ENCODE measurements at regions not wholly inside any gene's neighbourhood (a gene's known extent, or its start where the extent isn't known, plus 50 kb on each side); places are given as distances from the start of the nearest gene placed in this dataset.

DNA sequence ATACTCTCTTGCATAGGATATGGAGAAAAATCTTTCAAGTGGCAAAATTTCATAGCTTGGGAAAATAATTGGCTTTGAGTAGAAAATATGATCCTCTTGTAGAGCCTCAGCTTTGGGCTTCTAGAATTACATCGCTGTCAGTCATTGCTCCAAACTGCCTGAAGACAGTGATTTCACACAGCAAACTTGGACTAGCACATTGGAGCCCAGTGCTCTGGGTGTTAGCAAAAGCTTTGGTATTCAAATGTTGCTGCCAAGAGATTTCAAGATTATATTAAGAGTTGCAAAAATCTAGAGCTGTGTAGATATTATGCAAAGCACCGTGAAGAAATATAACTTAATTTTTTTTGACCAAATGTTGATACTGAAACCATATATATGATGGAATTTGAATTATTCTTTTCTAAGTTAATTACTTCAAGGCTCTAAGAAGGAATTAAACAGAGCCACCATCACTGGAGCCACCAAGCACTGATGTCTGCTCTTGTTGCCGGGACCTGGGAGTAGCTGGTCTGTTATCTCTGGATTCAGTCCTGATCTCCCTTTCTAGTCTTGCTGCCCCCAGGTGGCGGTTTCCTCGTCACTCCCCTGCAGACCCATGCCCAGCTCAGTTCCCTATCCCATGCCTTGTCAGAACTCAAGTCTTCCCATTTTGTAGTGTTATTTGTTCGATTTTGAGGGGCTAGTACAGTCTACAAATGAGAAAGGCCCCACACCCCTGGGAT, 260.7 kb upstream of the SFRP2 start:
- BruUV-seq (replicated peaks), result no TSS peak
- CTCF ChIA-PET, result interaction anchor here (0.6 kb wide), 2 partner anchors 32 to 572 kb away, joined by 3 read pairs; no protein-coding TSS in a partner anchor

GRCh38 chr4:154047733-154048132, 258.9 kb upstream of the SFRP2 start:
- no peaks in the 10 kb centered on the region for H3K79me2 ChIP-seq (ENCODE audit: low read length)
- no peaks in the 10 kb centered on the region for H3K9me2 ChIP-seq (replicated peaks; ENCODE audit: low read length)
- ATAC-seq, result no peak
- intact Hi-C loops (cut with micrococcal nuclease), result no loop called here
- DNase-seq, result no peak
- H3F3A ChIP-seq (ENCODE audit: low read length, unreplicated experiment), result no peaks in the 10 kb centered on the region
- H3K36me3 ChIP-seq (ENCODE audit: low read depth, low read length), result no peaks in the 10 kb centered on the region
- BruUV-seq (replicated peaks), result no TSS peak
- peaks cover 29% of the 10 kb centered on the region for H3K27me3 ChIP-seq (ENCODE audit: low read length)
- CTCF ChIA-PET, result no interaction called here
- no peak overlapping the region for H3K4me2 ChIP-seq (ENCODE audit: low read length)
- no peak overlapping the region for H3K4me3 ChIP-seq (ENCODE audit: low read length)
- no peaks in the 10 kb centered on the region for H3K9me3 ChIP-seq (ENCODE audit: low read length)
- H3K4me1 ChIP-seq (ENCODE audit: insufficient read depth, low read length), result no peaks in the 10 kb centered on the region
- H4K20me1 ChIP-seq (ENCODE audit: low read length), result no peaks in the 10 kb centered on the region
- H3K27ac ChIP-seq (ENCODE audit: low read length), result no peak overlapping the region
- TF ChIP-seq EZH2 (IDR thresholded peaks at IDR 0.05; ENCODE audit: low read length, unreplicated experiment) (no peak), CTCF (conservative IDR thresholded peaks at IDR 0.05; ENCODE audit: low read depth, low read length) (no peak), EZH2phosphoT487 (IDR thresholded peaks at IDR 0.05; ENCODE audit: borderline replicate concordance, low read length) (no peak)
- no peak overlapping the region for H2AFZ ChIP-seq (ENCODE audit: low read length)
- POLR2A ChIA-PET (ENCODE audit: unreplicated experiment), result no interaction called here
- no peak overlapping the region for H3K9ac ChIP-seq (ENCODE audit: low read length)

More for the DNA sequence above, 260.7 kb upstream of the SFRP2 start:
- H3K36me3 ChIP-seq (ENCODE audit: low read depth, low read length), result no peaks in the 10 kb centered on the region
- no peaks in the 10 kb centered on the region for H3K79me2 ChIP-seq (ENCODE audit: low read length)
- ATAC-seq (no peak), DNase-seq (peak; percentile 5)
- H3K9me2 ChIP-seq (replicated peaks; ENCODE audit: low read length), result no peaks in the 10 kb centered on the region
- no peak overlapping the region for H3K4me3 ChIP-seq (ENCODE audit: low read length)
- H3K27me3 ChIP-seq (ENCODE audit: low read length), result peaks cover 11% of the 10 kb centered on the region
- H3K27ac ChIP-seq (ENCODE audit: low read length), result no peak overlapping the region
- H3K4me1 ChIP-seq (ENCODE audit: insufficient read depth, low read length), result no peaks in the 10 kb centered on the region
- no peaks in the 10 kb centered on the region for H4K20me1 ChIP-seq (ENCODE audit: low read length)
- intact Hi-C loops (cut with micrococcal nuclease), result no loop called here
- no peak overlapping the region for H2AFZ ChIP-seq (ENCODE audit: low read length)
- no peak overlapping the region for H3K4me2 ChIP-seq (ENCODE audit: low read length)
- TF ChIP-seq CTCF (conservative IDR thresholded peaks at IDR 0.05; ENCODE audit: low read depth, low read length) (peak; percentile 23; the same call in 1 of the 2 replicates), EZH2 (IDR thresholded peaks at IDR 0.05; ENCODE audit: low read length, unreplicated experiment) (no peak), EZH2phosphoT487 (IDR thresholded peaks at IDR 0.05; ENCODE audit: borderline replicate concordance, low read length) (no peak)
- H3K9ac ChIP-seq (ENCODE audit: low read length), result no peak overlapping the region
- H3F3A ChIP-seq (ENCODE audit: low read length, unreplicated experiment), result no peaks in the 10 kb centered on the region
- POLR2A ChIA-PET (ENCODE audit: unreplicated experiment), result no interaction called here
- H3K9me3 ChIP-seq (ENCODE audit: low read length), result no peaks in the 10 kb centered on the region

- ATAC-seq, result no peak
- Histone ChIP-seq H3K27me3 (ENCODE audit: low read length) (peaks cover 39% of the 10 kb centered on the region), H3K36me3 (ENCODE audit: low read depth, low read length) (no peaks in the 10 kb centered on the region), H4K20me1 (ENCODE audit: low read length) (no peaks in the 10 kb centered on the region), H2AFZ (ENCODE audit: low read length) (no peak overlapping the region), H3F3A (ENCODE audit: low read length, unreplicated experiment) (no peaks in the 10 kb centered on the region), H3K9me3 (ENCODE audit: low read length) (no peaks in the 10 kb centered on the region), H3K4me2 (ENCODE audit: low read length) (no peak overlapping the region), H3K27ac (ENCODE audit: low read length) (no peak overlapping the region), H3K9me2 (replicated peaks; ENCODE audit: low read length) (no peaks in the 10 kb centered on the region), H3K9ac (ENCODE audit: low read length) (no peak overlapping the region), H3K4me1 (ENCODE audit: insufficient read depth, low read length) (no peaks in the 10 kb centered on the region), H3K4me3 (ENCODE audit: low read length) (no peak overlapping the region), H3K79me2 (ENCODE audit: low read length) (no peaks in the 10 kb centered on the region)
- intact Hi-C loops (cut with micrococcal nuclease), result no loop called here
- CTCF ChIA-PET, result no interaction called here
- no peak for DNase-seq
- TF ChIP-seq EZH2phosphoT487 (IDR thresholded peaks at IDR 0.05; ENCODE audit: borderline replicate concordance, low read length) (no peak), EZH2 (IDR thresholded peaks at IDR 0.05; ENCODE audit: low read length, unreplicated experiment) (no peak), CTCF (conservative IDR thresholded peaks at IDR 0.05; ENCODE audit: low read depth, low read length) (no peak)
- POLR2A ChIA-PET (ENCODE audit: unreplicated experiment), result no interaction called here
- no TSS peak for BruUV-seq (replicated peaks)
These were observed 256.0 kb upstream of the SFRP2 start for GRCh38 chr4:154044742-154045485.
